H9 (cell line): ENCODE measurements at regions not wholly inside any gene's neighbourhood (a gene's known extent, or its start where the extent isn't known, plus 50 kb on each side); places are given as distances from the start of the nearest gene placed in this dataset.

Experiments
- DNase-seq: peaks from one replicate; pipeline ENCODE4 v3.0.0-alpha.2; 2017
- H2AFZ ChIP-seq: one replicate; pipeline ENCODE4 v1.6.1; 2013; ENCODE audit warnings: mild to moderate bottlenecking, low read length, control low read depth, moderate library complexity
- H2AK5ac ChIP-seq: 2 replicates; pipeline ENCODE4 v1.6.1; 2013; ENCODE audit warnings: low read length, control low read depth, mixed read lengths; ENCODE audit not compliant: insufficient read length
- H2BK120ac ChIP-seq: one replicate; pipeline ENCODE4 v1.6.1; 2013; ENCODE audit warnings: low read depth, mild to moderate bottlenecking, low read length, control low read depth, inconsistent platforms; ENCODE audit not compliant: poor library complexity, severe bottlenecking
- H2BK12ac ChIP-seq: 2 replicates; pipeline ENCODE4 v1.6.1; 2013; ENCODE audit warnings: low read length, control low read depth, mixed read lengths, low read depth; ENCODE audit not compliant: insufficient read length
- H2BK15ac ChIP-seq: 2 replicates; pipeline ENCODE4 v1.6.1; 2013; ENCODE audit warnings: low read depth, low read length, control low read depth
- H2BK20ac ChIP-seq: one replicate; pipeline ENCODE4 v1.6.1; 2013; ENCODE audit warnings: low read depth, mild to moderate bottlenecking, low read length, control low read depth, inconsistent platforms; ENCODE audit not compliant: poor library complexity, severe bottlenecking
- H2BK5ac ChIP-seq: 2 replicates; pipeline ENCODE4 v1.6.1; 2013; ENCODE audit warnings: low read length, control low read depth, mixed read lengths; ENCODE audit not compliant: insufficient read length
- H3K14ac ChIP-seq: 2 replicates; pipeline ENCODE4 v1.6.1; 2013; ENCODE audit warnings: low read length, control low read depth; ENCODE audit not compliant: insufficient read depth
- H3K18ac ChIP-seq: 2 replicates; pipeline ENCODE4 v1.6.1; 2013; ENCODE audit warnings: low read depth, mild to moderate bottlenecking, mixed read lengths, low read length, control low read depth; ENCODE audit not compliant: insufficient read length
- H3K23ac ChIP-seq: 2 replicates; pipeline ENCODE4 v1.6.1; 2013; ENCODE audit warnings: low read length, control low read depth, mixed read lengths, low read depth; ENCODE audit not compliant: insufficient read length
- H3K23me2 ChIP-seq: 2 replicates; pipeline ENCODE4 v1.6.1; 2013; ENCODE audit warnings: low read depth, mild to moderate bottlenecking, mixed read lengths, low read length, control low read depth; ENCODE audit not compliant: insufficient read length, poor library complexity, severe bottlenecking
- H3K27ac ChIP-seq: 2 replicates; pipeline ENCODE4 v1.5.1; 2013; ENCODE audit warnings: low read length, control low read depth, mixed read lengths, low read depth; ENCODE audit not compliant: insufficient read length
- H3K27me3 ChIP-seq: 2 replicates; pipeline ENCODE4 v1.6.1; 2013; ENCODE audit warnings: low read length, control low read depth, inconsistent platforms; ENCODE audit not compliant: insufficient read depth
- H3K4ac ChIP-seq: 2 replicates; pipeline ENCODE4 v1.6.1; 2013; ENCODE audit warnings: low read depth, mild to moderate bottlenecking, control low read depth, inconsistent platforms, low read length, moderate library complexity
- H3K4me1 ChIP-seq: 2 replicates; pipeline ENCODE4 v1.6.1; 2013; ENCODE audit warnings: low read length, control low read depth, inconsistent platforms; ENCODE audit not compliant: insufficient read depth
- H3K4me2 ChIP-seq: 2 replicates; pipeline ENCODE4 v1.6.1; 2013; ENCODE audit warnings: low read length, control low read depth, mixed read lengths; ENCODE audit not compliant: insufficient read length, insufficient read depth
- H3K56ac ChIP-seq: 2 replicates; pipeline ENCODE4 v1.6.1; 2013; ENCODE audit warnings: low read depth, mild to moderate bottlenecking, mixed read lengths, low read length, control low read depth; ENCODE audit not compliant: insufficient read length
- H3K79me1 ChIP-seq: 2 replicates; pipeline ENCODE4 v1.6.1; 2013; ENCODE audit warnings: low read depth, mild to moderate bottlenecking, moderate library complexity, low read length, control low read depth, inconsistent platforms; ENCODE audit not compliant: insufficient read depth, poor library complexity, severe bottlenecking
- H3K79me2 ChIP-seq: 2 replicates; pipeline ENCODE4 v1.6.1; 2013; ENCODE audit warnings: low read length, control low read depth, inconsistent platforms; ENCODE audit not compliant: insufficient read depth
- H3K9ac ChIP-seq: 2 replicates; pipeline ENCODE4 v1.6.1; 2013; ENCODE audit warnings: low read length, control low read depth, mixed read lengths; ENCODE audit not compliant: insufficient read length; ENCODE audit errors: extremely low read depth
- H3K9me3 ChIP-seq: one replicate; pipeline ENCODE4 v1.6.1; 2013; ENCODE audit warnings: low read depth, low read length, inconsistent platforms; ENCODE audit not compliant: control insufficient read depth
- H3T11ph ChIP-seq: one replicate; pipeline ENCODE4 v1.6.1; 2013; ENCODE audit warnings: mild to moderate bottlenecking, low read length, control low read depth, inconsistent platforms
- H4K20me1 ChIP-seq: one replicate; pipeline ENCODE4 v1.6.1; 2013; ENCODE audit not compliant: control insufficient read depth, insufficient read length, insufficient read depth
- H4K5ac ChIP-seq: 2 replicates; pipeline ENCODE4 v1.6.1; 2013; ENCODE audit warnings: low read depth, mild to moderate bottlenecking, mixed read lengths, low read length, control low read depth; ENCODE audit not compliant: insufficient read length
- H4K8ac ChIP-seq: replicated peaks from 2 replicates; pipeline ENCODE4 v1.6.1; 2013; ENCODE audit warnings: low read length, control low read depth, mixed read lengths, low read depth; ENCODE audit not compliant: insufficient read length
- H4K91ac ChIP-seq: 2 replicates; pipeline ENCODE4 v1.6.1; 2013; ENCODE audit warnings: low read depth, mild to moderate bottlenecking, moderate library complexity, mixed read lengths, low read length, control low read depth; ENCODE audit not compliant: insufficient read length
- H3K27ac Mint-ChIP-seq, 3 experiments: 2 replicates in 2 of 3; 3 replicates in 1 of 3; pipeline ENCODE4 v1.8.0; 2020 to 2021; ENCODE audit warnings: mixed read lengths in 3 of 3, mild to moderate bottlenecking in 1 of 3, moderate library complexity in 1 of 3
- H3K27me3 Mint-ChIP-seq: 2 replicates; pipeline ENCODE4 v1.8.0; 2021; ENCODE audit warnings: low read depth, mild to moderate bottlenecking, moderate library complexity, mixed read lengths
- H3K36me3 Mint-ChIP-seq, 3 experiments: 2 replicates in 2 of 3; 3 replicates in 1 of 3; pipeline ENCODE4 v1.8.0; 2020 to 2021; ENCODE audit warnings: low read depth in 3 of 3, mixed read lengths in 3 of 3; ENCODE audit not compliant: insufficient read depth in 1 of 3
- H3K4me1 Mint-ChIP-seq, 2 experiments: 2 replicates each; pipeline ENCODE4 v1.8.0; 2020; ENCODE audit warnings: mixed read lengths in 2 of 2
- H3K4me3 Mint-ChIP-seq, 2 experiments: 2 replicates in 1 of 2; 3 replicates in 1 of 2; pipeline ENCODE4 v1.8.0; 2020 to 2021; ENCODE audit warnings: mild to moderate bottlenecking in 2 of 2, mixed read lengths in 2 of 2, moderate library complexity in 1 of 2
- H3K9me3 Mint-ChIP-seq, 2 experiments: 2 replicates in 1 of 2; 3 replicates in 1 of 2; pipeline ENCODE4 v1.8.0; 2020; ENCODE audit warnings: mild to moderate bottlenecking in 2 of 2, mixed read lengths in 2 of 2, moderate library complexity in 1 of 2
- CTCF ChIP-seq: fragments of 200-600 bp; sonication (generic); conservative IDR thresholded peaks from 3 replicates; pipeline ENCODE4 v1.8.0; 2021; ENCODE audit warnings: antibody characterized with exemption, mild to moderate bottlenecking
- WGBS: extraction: QIAGEN DNeasy Blood & Tissue Kit; methylation state at CpG from one replicate; pipeline ENCODE4 v1.1.7; 2013; ENCODE audit warnings: missing lambda C conversion rate, low lambda C conversion rate, mixed read lengths; ENCODE audit not compliant: insufficient read length; ENCODE audit errors: extremely low coverage; 5-methylcytosine and 5-hydroxymethylcytosine counted together

DNA sequence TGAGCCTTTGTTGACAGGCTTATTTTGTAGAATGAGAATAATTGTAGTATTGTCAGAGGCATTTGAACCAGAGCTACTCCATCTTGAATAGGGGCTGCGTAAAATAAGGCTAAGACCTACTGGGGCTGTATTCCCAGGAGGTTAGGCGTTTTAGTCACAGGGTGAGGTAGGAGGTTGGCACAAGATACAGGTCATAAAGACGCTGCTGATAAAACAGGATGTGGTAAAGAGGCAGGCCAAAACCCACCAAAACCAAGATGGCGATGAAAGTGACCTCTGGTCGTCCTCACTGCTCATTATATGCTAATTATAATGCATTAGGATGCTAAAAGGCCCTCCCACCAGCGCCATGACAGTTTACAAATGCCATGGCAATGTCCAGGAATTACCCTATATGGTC lies 82.7 kb downstream of the PFDN4 start:
- H3K27me3 ChIP-seq, result no peaks in the 10 kb centered on the region

More for the DNA sequence above, 82.7 kb downstream of the PFDN4 start:
- Histone ChIP-seq H2BK5ac (no peak overlapping the region), H4K5ac (no peak overlapping the region), H3K9ac (no peak overlapping the region), H3K79me2 (no peaks in the 10 kb centered on the region), H3K18ac (no peak overlapping the region), H3K14ac (no peak overlapping the region), H3K9me3 (no peaks in the 10 kb centered on the region), H4K20me1 (no peaks in the 10 kb centered on the region), H3K27ac (no peak overlapping the region), H4K8ac (no peak overlapping the region), H3K56ac (no peak overlapping the region), H3K4me2 (no peak overlapping the region), H3T11ph (no peak overlapping the region), H2AFZ (no peak overlapping the region), H3K23me2 (no peaks in the 10 kb centered on the region), H2BK15ac (no peak overlapping the region), H2AK5ac (no peak overlapping the region), H4K91ac (no peak overlapping the region), H3K79me1 (no peaks in the 10 kb centered on the region), H3K23ac (no peak overlapping the region), H3K4me1 (peaks cover 4% of the 10 kb centered on the region; the same call in 1 of the 2 replicates), H2BK120ac (no peak overlapping the region), H2BK12ac (no peak overlapping the region), H3K4ac (no peak overlapping the region), H2BK20ac (no peak overlapping the region)
- no peaks in the 10 kb centered on the region for H3K9me3 Mint-ChIP-seq
- DNase-seq, result no peak
- no CpG with 5 or more reads among the region's 6 CpGs for WGBS
- H3K27ac Mint-ChIP-seq, result peak overlapping the region in 2 of 3 experiments; percentile 65; a peak in 3 of 7 replicates
- TF ChIP-seq CTCF, result no peak
- H3K4me1 Mint-ChIP-seq, result peaks cover 30 to 34% of the 10 kb centered on the region in 2 experiments
- no peak overlapping the region for H3K4me3 Mint-ChIP-seq
- no peaks in the 10 kb centered on the region for H3K27me3 Mint-ChIP-seq
- no peaks in the 10 kb centered on the region for H3K36me3 Mint-ChIP-seq
